ENCODE measurements at regions not wholly inside any gene's neighbourhood (a gene's known extent, or its start where the extent isn't known, plus 50 kb on each side); places are given as distances from the start of the nearest gene placed in this dataset.
"Not testable (repeated sequence)": the region's sequence is repeated elsewhere in the genome, so short reads cannot be mapped to it uniquely, and the experiment has no call there.

DNA sequence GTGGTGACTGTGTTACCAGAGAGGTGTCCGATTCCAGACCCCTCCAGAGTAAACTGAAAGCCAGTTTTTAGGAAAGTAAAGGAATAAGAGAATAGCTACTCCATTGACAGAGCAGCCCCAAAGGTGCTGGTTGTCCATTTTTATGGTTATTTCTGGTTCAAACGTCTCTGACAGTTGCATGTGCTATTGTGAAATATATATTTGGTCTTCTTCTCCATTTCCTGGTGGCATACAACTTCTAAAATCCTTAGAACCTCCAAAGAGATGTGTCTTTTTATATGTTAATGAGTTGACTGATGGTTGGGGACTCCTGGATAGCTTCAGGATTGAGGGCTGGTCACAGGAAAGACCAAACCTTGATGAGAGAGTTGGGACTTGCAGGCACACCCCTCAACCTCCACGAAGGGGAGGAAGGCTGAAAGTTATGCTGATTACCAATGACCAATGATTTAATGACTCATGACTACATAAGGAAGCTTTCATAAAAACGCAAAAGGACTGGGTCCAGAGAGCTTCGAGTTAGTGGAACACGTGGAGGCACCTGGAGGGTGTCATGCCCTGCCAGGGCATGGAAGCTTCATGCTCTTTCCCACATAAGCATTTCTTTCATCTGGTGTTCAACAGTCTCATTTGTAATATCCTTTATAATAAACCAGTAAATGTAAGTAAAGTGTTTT lies 100.7 kb downstream of the SLC16A1 start:
- CTCF ChIA-PET = no interaction called here

DNA sequence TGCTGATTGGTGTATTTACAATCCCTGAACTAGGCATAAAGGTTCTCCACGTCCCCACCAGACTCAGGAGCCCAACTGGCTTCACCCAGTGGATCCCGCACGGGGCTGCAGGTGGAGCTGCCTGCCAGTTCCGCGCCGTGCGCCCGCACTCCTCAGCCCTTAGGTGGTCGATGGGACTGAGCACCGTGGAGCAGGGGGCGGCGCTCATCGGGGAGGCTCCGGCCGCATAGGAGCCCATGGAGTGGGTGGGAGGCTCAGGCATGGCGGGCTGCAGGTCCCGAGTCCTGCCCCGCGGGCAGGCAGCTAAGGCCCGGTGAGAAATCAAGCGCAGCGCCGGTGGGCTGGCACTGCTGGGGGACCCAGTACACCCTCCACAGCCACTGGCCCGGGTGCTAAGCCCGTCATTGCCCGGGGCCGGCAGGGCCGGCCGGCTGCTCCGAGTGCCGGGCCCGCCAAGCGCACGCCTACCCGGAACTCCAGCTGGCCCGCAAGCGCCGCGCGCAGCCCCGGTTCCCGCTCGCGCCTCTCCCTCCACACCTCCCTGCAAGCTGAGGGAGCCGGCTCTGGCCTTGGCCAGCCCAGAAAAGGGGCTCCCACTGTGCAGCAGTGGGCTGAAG lies 101.5 kb downstream of the SLC16A1 start:
- CTCF ChIA-PET; POLR2A ChIA-PET; DNase-seq (ENCODE audit: extremely low spot score): not testable (repeated sequence)

More for the DNA sequence above, 100.7 kb downstream of the SLC16A1 start:
- DNase-seq (ENCODE audit: extremely low spot score) = no peak
- POLR2A ChIA-PET = no interaction called here
- TF ChIP-seq FOXA1 (IDR thresholded peaks at IDR 0.05) (no peak), BHLHE40 (IDR thresholded peaks at IDR 0.05; ENCODE audit: borderline replicate concordance) (no peak), ARNT (IDR thresholded peaks at IDR 0.05) (no peak), ELF4 (IDR thresholded peaks at IDR 0.05) (no peak), NFRKB (IDR thresholded peaks at IDR 0.05) (no peak), FOXM1 (IDR thresholded peaks at IDR 0.05; ENCODE audit: borderline replicate concordance) (no peak), HDGF (IDR thresholded peaks at IDR 0.05; ENCODE audit: borderline replicate concordance) (no peak)
- TF ChIP-seq, protein P1, sequence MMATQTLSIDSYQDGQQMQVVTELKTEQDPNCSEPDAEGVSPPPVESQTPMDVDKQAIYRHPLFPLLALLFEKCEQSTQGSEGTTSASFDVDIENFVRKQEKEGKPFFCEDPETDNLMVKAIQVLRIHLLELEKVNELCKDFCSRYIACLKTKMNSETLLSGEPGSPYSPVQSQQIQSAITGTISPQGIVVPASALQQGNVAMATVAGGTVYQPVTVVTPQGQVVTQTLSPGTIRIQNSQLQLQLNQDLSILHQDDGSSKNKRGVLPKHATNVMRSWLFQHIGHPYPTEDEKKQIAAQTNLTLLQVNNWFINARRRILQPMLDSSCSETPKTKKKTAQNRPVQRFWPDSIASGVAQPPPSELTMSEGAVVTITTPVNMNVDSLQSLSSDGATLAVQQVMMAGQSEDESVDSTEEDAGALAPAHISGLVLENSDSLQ (IDR thresholded peaks at IDR 0.05) = no peak

DNA sequence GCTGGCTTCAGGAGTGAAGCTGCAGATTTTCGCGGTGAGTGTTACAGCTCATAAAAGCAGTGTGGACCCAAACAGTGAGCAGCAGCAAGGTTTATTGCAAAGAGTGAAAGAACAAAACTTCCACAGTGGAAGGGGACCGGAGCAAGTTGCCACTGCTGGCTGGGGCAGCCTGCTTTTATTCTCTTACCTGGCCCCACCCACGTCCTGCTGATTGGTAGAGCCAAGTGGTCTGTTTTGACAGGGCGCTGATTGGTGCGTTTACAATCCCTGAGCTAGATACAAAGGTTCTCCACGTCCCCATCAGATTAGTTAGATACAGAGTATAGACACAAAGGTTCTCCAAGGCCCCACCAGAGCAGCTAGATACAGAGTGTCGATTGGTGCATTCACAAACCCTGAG lies 102.1 kb downstream of the SLC16A1 start:
- CTCF ChIA-PET; DNase-seq (ENCODE audit: extremely low spot score): not testable (repeated sequence)
- POLR2A ChIA-PET = interaction anchor here (0.6 kb wide), 1 partner anchor 276 kb away, joined by 3 read pairs; no protein-coding TSS in a partner anchor

DNA sequence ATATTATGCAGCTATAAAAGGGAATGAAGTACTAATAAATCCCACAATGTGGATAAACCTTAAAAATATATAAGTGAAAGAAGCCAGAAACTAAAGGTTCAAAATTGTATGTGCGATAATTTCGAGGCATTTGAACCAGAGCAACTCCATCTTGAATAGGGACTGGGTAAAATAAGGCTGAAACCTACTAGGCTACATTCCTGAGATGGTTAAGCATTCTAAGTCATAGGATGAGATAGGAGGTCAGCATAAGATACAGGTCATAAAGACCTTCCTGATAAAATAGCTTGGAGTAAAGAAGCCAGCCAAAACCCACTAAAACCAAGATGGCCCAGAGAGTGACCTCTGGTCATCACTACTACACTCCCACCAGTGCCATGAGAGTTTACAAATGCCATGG lies 103.1 kb downstream of the SLC16A1 start:
- DNase-seq (ENCODE audit: extremely low spot score) = no peak
- CTCF ChIA-PET = no interaction called here
- POLR2A ChIA-PET = no interaction called here
- TF ChIP-seq ARNT (IDR thresholded peaks at IDR 0.05) (no peak), SUZ12 (IDR thresholded peaks at IDR 0.05) (no peak), NFRKB (IDR thresholded peaks at IDR 0.05) (no peak), FOXK2 (IDR thresholded peaks at IDR 0.05) (no peak), BHLHE40 (IDR thresholded peaks at IDR 0.05; ENCODE audit: borderline replicate concordance) (no peak), L3MBTL2 (conservative IDR thresholded peaks at IDR 0.05) (no peak), LEF1 (IDR thresholded peaks at IDR 0.05; ENCODE audit: borderline replicate concordance) (no peak), TARDBP (IDR thresholded peaks at IDR 0.05) (no peak), SP1 (IDR thresholded peaks at IDR 0.05) (no peak), CTBP1 (IDR thresholded peaks at IDR 0.05; ENCODE audit: borderline replicate concordance) (no peak), HDGF (IDR thresholded peaks at IDR 0.05; ENCODE audit: borderline replicate concordance) (no peak), FOXA1 (IDR thresholded peaks at IDR 0.05) (no peak), ELF4 (IDR thresholded peaks at IDR 0.05) (no peak), ZNF384 (IDR thresholded peaks at IDR 0.05) (no peak), FOXM1 (IDR thresholded peaks at IDR 0.05; ENCODE audit: borderline replicate concordance) (no peak)
- TF ChIP-seq, protein P1 (IDR thresholded peaks at IDR 0.05) = no peak

DNA sequence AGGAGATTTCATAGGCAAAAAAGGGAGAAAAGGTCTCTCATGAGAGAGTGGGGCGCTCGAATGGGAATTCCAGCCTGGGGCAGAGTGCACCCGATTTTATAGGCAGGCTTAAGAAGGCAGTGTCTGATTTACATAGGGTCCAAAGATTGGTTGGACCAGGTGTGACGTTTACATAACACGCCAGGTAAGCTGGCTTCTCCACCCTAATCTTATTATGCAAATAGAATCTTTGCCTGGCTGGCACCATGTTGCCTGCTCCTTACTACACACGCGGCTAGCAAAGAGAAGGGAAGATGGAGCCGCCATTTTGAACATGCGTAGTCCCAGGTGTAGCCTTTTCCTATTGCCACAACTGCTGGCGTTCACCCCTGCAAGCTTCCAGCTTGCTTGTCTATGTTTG lies 103.7 kb downstream of the SLC16A1 start:
- POLR2A ChIA-PET = no interaction called here
- DNase-seq (ENCODE audit: extremely low spot score) = no peak
- CTCF ChIA-PET = interaction anchor here (1.5 kb wide), 1 partner anchor 28 kb away, joined by 4 read pairs; no protein-coding TSS in a partner anchor
- TF ChIP-seq FOXA1 (IDR thresholded peaks at IDR 0.05) (no peak), FOXK2 (IDR thresholded peaks at IDR 0.05) (no peak), ARNT (IDR thresholded peaks at IDR 0.05) (no peak), ZNF384 (IDR thresholded peaks at IDR 0.05) (no peak), L3MBTL2 (conservative IDR thresholded peaks at IDR 0.05) (no peak), SP1 (IDR thresholded peaks at IDR 0.05) (no peak), LEF1 (IDR thresholded peaks at IDR 0.05; ENCODE audit: borderline replicate concordance) (no peak), CTBP1 (IDR thresholded peaks at IDR 0.05; ENCODE audit: borderline replicate concordance) (no peak), BHLHE40 (IDR thresholded peaks at IDR 0.05; ENCODE audit: borderline replicate concordance) (no peak), HDGF (IDR thresholded peaks at IDR 0.05; ENCODE audit: borderline replicate concordance) (no peak), SUZ12 (IDR thresholded peaks at IDR 0.05) (no peak), NFRKB (IDR thresholded peaks at IDR 0.05) (no peak), FOXM1 (IDR thresholded peaks at IDR 0.05; ENCODE audit: borderline replicate concordance) (no peak), ELF4 (IDR thresholded peaks at IDR 0.05) (no peak), TARDBP (IDR thresholded peaks at IDR 0.05) (no peak)
- TF ChIP-seq, protein P1 (IDR thresholded peaks at IDR 0.05) = no peak

DNA sequence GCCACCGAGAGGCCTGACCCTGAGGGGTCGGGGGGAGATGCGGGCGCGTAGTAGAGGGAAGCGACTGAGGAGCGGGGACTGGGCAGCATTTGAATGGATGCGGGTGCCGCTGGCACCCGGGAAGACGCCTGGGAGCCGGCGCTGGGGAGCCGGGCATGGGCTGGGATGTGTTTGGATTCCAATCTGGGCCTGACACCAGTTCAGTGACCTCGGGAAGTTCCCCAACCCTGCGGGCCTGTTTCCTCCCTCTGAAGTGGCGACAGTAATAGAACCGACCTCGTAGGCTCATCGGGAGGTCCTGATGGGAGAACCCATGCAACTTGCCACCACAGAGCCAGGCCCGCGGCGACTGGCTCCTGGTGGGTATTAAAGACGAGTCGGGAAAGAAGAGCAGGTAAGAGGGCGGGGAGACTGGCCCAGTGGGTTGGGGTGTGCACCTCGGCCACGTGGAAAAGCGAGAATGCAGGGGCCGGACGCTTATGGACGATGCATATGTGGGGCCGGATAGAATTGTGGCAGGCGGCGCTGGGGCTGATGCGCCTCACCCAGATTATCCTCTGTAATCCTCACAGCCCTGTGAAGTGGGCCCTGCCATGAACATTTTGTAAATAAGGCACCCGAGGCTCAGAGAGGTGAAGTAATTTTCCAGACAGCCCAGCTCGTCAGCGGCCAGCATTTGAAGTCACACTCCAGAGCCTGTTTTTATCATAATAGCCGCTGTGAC lies 105.8 kb downstream of the SLC16A1 start:
- no peak for DNase-seq (ENCODE audit: extremely low spot score)
- CTCF ChIA-PET = no interaction called here
- POLR2A ChIA-PET = interaction anchor here (0.6 to 1.6 kb wide), 5 partner anchors 8 to 133 kb away, joined by 3 to 5 read pairs (median 4); partner anchors contain the start of gene SLC16A1

More for the DNA sequence above, 105.8 kb downstream of the SLC16A1 start:
- no peak for TF ChIP-seq L3MBTL2 (conservative IDR thresholded peaks at IDR 0.05)
- no peak for TF ChIP-seq HDGF (IDR thresholded peaks at IDR 0.05; ENCODE audit: borderline replicate concordance)
- no peak for TF ChIP-seq ARNT (IDR thresholded peaks at IDR 0.05)
- TF ChIP-seq ELF4 (IDR thresholded peaks at IDR 0.05) = no peak
- TF ChIP-seq FOXM1 (IDR thresholded peaks at IDR 0.05; ENCODE audit: borderline replicate concordance) = no peak
- TF ChIP-seq BHLHE40 (IDR thresholded peaks at IDR 0.05; ENCODE audit: borderline replicate concordance) = no peak

Measured in HEK293T (cell line).